Tongue (tissue), 2 donors: ENCODE measurements at regions not wholly inside any gene's neighbourhood (a gene's known extent, or its start where the extent isn't known, plus 50 kb on each side); places are given as distances from the start of the nearest gene placed in this dataset. TPM values are rescaled to one million over a fixed set of nuclear protein-coding genes. Genes with fewer than 3 reads are reported as not detected.

Experiments
- DNase-seq: peaks from one replicate; pipeline ENCODE4 v3.0.0-alpha.2; 2015
- small RNA-seq: library from RNA; depleted of rRNA; stranded (forward); fragments of <200 nt; gene quantifications from one replicate; pipeline ENCODE3, GENCODE V24; 2014; ENCODE audit warnings: low replicate concordance

- no peak for DNase-seq
Measured at GRCh38 chr5:67262206-67262605, 65.6 kb upstream of the CD180 start.

DNA sequence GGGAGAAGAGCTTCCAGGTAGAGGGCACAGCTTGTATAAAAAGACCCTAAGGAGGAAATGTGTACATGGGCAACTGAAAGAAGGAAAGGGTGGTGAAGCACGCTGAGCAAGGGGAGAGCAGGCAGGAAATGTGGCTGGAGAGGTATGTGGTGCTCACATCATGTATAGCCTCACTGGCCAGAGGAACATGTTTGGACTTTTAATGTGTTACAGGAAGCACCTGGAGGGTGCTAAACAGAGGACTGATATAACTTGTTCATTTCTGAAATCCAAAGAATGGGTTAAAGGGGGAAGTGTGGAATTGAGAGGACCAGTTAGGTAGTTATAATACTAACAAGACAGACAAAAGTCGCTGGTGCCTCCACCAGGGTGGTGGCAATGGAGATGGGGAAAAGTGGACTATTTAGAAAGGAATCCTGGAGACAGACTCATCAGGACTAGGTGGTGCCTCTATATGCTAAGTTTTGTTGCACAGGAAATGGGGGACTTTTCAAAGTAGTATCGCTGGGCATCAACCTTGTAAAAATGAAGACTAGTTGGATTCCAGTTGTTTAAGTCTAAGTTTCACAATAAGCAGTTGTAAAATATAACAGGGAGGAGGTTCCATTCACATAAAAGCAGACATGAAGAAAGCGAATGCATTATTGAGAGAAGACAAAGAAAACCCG is 63.1 kb upstream of the CD180 start:
- DNase-seq = no peak

DNA sequence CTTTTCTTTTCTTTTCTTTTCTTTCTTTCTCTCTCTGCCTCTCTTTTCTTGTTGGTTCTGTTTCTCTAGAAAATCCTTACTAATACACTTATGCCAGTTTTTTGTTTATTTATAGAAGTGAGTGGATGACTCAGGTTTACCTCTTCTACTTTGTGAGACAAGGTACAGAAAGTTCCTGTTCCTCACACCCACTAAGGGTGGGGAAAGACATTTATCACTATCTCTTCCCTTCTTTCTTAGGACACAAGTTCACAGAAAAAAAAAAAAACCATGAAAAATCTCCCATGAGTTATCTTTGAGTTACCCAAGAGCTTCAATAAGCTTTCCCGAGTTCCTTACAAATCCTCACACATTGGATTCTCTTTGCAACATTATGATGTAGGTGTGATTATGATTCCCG is 60.9 kb upstream of the CD180 start:
- DNase-seq = no peak

DNA sequence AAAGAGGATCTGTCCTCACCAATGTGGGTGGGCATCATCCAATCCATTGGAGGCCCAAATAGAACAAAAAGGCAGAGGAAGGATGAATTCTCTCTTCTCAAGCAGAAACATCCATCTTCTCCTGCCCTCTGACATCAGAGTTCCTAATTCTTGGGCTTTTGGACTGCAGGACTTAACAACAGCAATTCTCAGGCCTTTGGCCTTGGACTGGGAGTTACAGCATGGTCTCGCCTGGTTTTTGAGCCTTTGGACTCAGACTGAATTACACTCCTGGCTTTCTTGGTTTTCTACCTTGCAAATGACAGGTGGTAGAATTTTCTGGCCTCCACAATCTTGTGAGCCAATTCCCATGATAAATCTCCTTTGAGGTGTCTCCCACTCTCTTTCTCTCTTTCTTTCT is 60.5 kb upstream of the CD180 start:
- no peak for DNase-seq

DNA sequence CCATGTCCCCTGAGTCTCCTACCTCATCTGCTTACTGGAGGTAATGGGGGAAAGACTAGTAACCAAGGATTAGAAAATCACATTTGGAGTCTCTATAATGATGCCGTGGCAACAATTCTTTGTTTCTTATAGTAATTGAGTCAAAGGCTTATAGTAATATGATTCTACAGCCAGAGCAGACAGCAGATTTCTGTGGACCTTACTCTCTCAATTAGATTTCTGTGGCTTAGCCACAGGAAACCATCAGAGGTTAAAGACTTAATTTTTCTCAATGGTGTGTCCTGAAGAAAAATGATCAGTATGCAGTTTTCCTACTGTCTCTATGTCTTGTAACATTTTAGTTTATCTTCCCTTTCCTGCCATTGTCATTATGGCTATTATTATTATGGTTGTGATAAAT is 59.3 kb upstream of the CD180 start:
- no peak for DNase-seq

GRCh38 chr5:67253911-67254310 is 57.3 kb upstream of the CD180 start:
- DNase-seq = no peak

DNA sequence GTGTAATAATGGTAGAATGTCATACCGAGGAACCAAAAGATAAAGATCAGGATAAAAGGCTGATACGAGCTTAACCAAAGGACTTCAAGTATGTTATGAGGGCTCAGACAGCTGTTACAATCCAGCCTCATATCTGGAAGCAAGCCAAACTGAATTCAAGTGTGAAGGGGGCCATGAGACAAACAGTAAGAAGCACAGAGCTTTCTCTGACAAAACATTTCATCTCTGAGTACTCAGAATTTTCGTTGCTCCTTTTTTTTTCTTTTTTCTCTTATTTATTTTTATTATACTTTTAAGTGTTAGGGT is 52.9 kb upstream of the CD180 start:
- DNase-seq = peak; percentile 93

DNA sequence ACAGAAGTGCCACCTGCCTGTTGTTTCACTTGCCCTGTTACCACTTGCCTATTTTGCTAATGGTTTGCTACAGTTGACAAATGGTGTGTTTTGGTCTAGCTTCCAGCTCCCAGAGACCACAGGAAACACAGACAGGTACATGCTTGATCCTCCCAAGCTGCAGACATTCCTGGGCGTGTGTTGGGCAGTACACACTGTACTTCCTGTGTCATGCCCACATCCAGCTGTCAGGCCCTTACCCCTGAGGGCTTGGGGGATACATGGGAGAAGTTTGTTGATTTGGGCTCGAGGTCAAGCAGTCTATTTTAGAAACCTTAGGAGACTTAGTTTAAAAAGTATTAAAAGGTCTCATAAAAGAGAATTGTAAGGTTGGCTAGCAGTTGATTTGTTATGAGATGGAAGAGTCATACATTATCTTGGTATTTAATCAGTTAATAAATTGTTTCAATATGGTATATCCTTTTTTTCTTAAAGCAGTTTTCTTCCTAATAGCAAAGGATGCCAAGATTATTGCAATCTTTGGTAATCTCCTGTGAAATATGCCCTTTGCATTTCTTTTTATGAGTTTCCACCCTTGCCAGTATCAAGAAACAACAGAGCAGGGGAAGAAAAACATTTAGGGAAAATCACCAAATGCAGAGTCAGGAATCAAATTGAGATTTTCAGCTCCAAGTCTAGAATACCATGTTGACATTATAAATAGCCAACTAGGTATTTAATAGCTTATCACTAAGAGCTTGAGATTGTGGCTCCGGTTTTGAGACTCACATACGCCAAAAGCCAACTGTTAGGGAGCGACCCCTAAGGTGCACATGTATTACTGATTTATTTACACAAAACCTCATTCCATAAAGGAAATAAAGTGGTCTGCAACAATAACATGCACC is 52.3 kb upstream of the CD180 start:
- peak; percentile 44 for DNase-seq

DNA sequence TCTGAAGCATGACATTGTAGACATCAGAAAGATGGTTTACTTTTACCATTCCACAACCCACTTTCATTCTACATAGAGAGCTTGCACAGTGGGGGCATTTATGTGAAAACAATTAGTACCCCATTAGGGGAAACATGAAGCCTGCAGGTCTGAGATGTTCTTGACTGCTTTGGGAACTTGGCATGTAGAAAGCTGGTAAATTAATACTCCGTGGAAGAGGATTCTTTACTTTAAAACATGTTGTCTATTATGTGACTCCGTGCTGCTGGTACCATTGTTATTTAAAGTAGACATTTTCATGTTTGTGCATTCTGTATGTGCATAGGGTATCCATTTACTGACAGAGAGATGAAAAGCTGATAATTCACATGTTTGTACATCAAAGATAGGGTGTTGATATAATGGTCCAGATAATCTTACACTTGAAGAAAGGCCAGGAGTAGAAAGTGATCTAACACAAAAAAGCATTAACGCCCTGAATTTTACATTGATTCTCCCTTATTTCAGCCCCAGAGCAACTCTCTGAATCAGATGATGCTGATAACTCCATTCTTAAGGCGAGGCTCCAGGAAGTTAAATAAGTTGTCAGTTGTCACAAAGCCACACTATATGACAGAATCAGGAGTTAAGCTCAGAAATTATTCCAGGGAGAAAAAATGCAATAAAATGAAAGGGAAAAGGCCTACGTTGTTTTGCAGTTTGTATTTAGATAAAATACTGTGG is 50.1 kb upstream of the CD180 start:
- DNase-seq = no peak

Small RNAs in the stretch of these regions (small RNA-seq; reads per million reads assigned to genes)
- gene AC024581.2 = not detected
- gene RNU6-1232P = not detected
